KMS-11 (cell line): ENCODE measurements at regions not wholly inside any gene's neighbourhood (a gene's known extent, or its start where the extent isn't known, plus 50 kb on each side); places are given as distances from the start of the nearest gene placed in this dataset.

ENCODE experiments used
- H2AFZ ChIP-seq: fragments of 200-600 bp; sonication (generic); 2 replicates; pipeline ENCODE4 v1.6.1; 2016; ENCODE audit warnings: antibody characterized with exemption, mixed run types, low read depth
- H3K27ac ChIP-seq: fragments of 200-600 bp; sonication (generic); 2 replicates; pipeline ENCODE4 v1.6.1; 2016; ENCODE audit warnings: mild to moderate bottlenecking, mixed run types
- H3K27me3 ChIP-seq: fragments of 200-600 bp; sonication (generic); 2 replicates; pipeline ENCODE4 v1.6.1; 2017; ENCODE audit warnings: mild to moderate bottlenecking, low read depth, mixed run types, moderate library complexity; ENCODE audit not compliant: insufficient read depth
- H3K36me3 ChIP-seq: fragments of 200-600 bp; sonication (generic); 2 replicates; pipeline ENCODE4 v1.6.1; 2017; ENCODE audit warnings: mild to moderate bottlenecking, mixed run types; ENCODE audit not compliant: insufficient read depth
- H3K4me1 ChIP-seq: fragments of 200-600 bp; sonication (generic); 2 replicates; pipeline ENCODE4 v1.6.1; 2016; ENCODE audit warnings: mild to moderate bottlenecking, low read depth, mixed run types; ENCODE audit not compliant: poor library complexity, severe bottlenecking
- H3K4me2 ChIP-seq: fragments of 200-600 bp; sonication (generic); 2 replicates; pipeline ENCODE4 v1.7.0; 2016; ENCODE audit warnings: mild to moderate bottlenecking, mixed run types
- H3K4me3 ChIP-seq: fragments of 200-600 bp; sonication (generic); IDR thresholded peaks from 2 replicates; pipeline ENCODE4 v1.6.1; 2017; ENCODE audit warnings: low read depth, low read length, mixed read lengths; ENCODE audit not compliant: insufficient read depth
- H3K79me2 ChIP-seq: fragments of 200-600 bp; sonication (generic); 2 replicates; pipeline ENCODE4 v1.6.1; 2016; ENCODE audit warnings: low read depth, mixed run types; ENCODE audit not compliant: insufficient read depth
- H3K9ac ChIP-seq: fragments of 200-600 bp; sonication (generic); 2 replicates; pipeline ENCODE4 v1.6.1; 2016; ENCODE audit warnings: mild to moderate bottlenecking, mixed run types
- H4K20me1 ChIP-seq: fragments of 200-600 bp; sonication (generic); 2 replicates; pipeline ENCODE4 v1.6.1; 2016; ENCODE audit warnings: mild to moderate bottlenecking, mixed run types; ENCODE audit not compliant: insufficient read depth
- TF ChIP-seq, protein P1 (sequence below): fragments of 200-600 bp; sonication (generic); conservative IDR thresholded peaks from 2 replicates; pipeline ENCODE4 v1.6.1; 2017; ENCODE audit warnings: low read depth, mild to moderate bottlenecking, antibody characterized with exemption, low read length, moderate library complexity, mixed read lengths

DNA sequence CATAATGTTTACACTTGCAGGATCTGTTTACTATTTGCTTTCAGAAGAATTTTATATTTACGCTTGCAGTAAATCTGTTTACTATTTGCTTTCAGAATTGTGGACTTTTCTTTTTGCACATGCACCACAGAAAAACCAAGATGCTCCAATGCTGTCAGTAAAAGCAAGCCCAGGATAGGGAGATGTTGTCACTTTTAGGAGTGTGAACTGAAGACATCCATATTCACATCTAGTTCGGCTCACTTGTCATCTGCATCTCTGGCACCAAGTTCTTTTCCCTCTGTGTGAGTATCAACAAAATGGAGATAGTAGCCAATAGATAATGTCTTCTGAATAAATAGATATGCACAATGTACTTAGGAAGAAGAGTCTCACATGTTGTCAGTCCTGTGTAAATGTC lies 109.3 kb upstream of the MXRA5 start:
- H3K9ac ChIP-seq: no peak overlapping the region
- H3K27me3 ChIP-seq: no peaks in the 10 kb centered on the region
- H3K4me3 ChIP-seq: no peak overlapping the region
- no peaks in the 10 kb centered on the region for H3K36me3 ChIP-seq
- H4K20me1 ChIP-seq: no peaks in the 10 kb centered on the region
- TF ChIP-seq, protein P1, sequence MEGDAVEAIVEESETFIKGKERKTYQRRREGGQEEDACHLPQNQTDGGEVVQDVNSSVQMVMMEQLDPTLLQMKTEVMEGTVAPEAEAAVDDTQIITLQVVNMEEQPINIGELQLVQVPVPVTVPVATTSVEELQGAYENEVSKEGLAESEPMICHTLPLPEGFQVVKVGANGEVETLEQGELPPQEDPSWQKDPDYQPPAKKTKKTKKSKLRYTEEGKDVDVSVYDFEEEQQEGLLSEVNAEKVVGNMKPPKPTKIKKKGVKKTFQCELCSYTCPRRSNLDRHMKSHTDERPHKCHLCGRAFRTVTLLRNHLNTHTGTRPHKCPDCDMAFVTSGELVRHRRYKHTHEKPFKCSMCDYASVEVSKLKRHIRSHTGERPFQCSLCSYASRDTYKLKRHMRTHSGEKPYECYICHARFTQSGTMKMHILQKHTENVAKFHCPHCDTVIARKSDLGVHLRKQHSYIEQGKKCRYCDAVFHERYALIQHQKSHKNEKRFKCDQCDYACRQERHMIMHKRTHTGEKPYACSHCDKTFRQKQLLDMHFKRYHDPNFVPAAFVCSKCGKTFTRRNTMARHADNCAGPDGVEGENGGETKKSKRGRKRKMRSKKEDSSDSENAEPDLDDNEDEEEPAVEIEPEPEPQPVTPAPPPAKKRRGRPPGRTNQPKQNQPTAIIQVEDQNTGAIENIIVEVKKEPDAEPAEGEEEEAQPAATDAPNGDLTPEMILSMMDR: no peak
- H3K27ac ChIP-seq: no peak overlapping the region
- no peak overlapping the region for H3K4me2 ChIP-seq
- no peak overlapping the region for H2AFZ ChIP-seq
- no peaks in the 10 kb centered on the region for H3K79me2 ChIP-seq
- H3K4me1 ChIP-seq: no peaks in the 10 kb centered on the region

DNA sequence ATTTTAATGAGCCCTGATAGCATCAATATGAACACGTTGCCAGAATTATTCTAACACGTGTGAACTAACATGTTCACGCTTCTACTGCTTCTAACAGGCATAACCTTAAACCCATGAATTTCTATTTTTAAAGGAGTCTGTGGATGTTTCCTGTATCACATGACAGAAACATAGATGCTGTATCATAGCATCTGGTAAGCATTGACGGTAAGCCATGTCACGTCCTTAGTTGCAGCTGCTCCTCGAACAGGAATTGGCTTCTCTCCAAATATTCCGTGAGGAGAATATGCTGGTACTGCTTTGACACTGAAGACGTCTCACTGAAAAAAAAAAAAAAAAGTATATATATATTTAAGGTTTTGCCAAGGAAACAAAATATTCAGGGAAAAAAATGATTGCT lies 105.1 kb upstream of the MXRA5 start:
- no peaks in the 10 kb centered on the region for H4K20me1 ChIP-seq
- H3K27me3 ChIP-seq: no peaks in the 10 kb centered on the region
- H3K4me2 ChIP-seq: no peak overlapping the region
- H2AFZ ChIP-seq: no peak overlapping the region
- H3K9ac ChIP-seq: no peak overlapping the region
- no peaks in the 10 kb centered on the region for H3K79me2 ChIP-seq
- H3K36me3 ChIP-seq: no peaks in the 10 kb centered on the region
- TF ChIP-seq, protein P1: no peak
- no peaks in the 10 kb centered on the region for H3K4me1 ChIP-seq
- no peak overlapping the region for H3K4me3 ChIP-seq
- no peak overlapping the region for H3K27ac ChIP-seq

DNA sequence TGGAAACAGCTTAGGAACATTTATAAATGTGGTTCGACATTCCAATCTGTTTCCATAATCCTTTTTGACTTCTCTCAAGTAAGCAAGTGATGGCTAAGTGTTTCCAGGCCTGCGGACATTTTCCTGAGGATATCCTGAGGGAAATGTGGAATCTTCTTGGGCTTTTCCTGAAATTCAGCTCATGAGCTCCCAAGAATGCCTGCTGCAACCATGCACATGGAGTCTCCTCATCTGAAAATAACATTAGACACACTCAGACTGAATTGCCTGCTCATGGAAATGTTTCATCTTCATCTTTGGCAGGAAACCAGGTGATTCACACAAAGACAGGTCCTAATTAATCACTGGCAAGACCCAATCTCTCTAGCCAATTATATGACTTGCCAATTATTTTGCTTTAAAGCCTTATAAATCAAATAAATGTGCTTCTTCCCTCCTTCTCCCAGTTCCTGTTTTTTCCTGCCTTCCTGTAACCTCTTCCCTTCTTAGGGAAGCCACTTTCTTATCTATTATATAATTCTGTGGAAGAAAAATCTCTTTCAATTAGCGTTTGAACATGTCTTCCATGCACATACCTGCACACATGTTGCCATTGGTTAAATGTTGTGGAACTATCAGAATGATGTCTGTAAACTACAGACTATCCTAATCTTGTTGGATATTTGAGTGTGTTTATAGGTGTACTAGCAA lies 104.6 kb upstream of the MXRA5 start:
- H4K20me1 ChIP-seq: no peaks in the 10 kb centered on the region
- no peaks in the 10 kb centered on the region for H3K4me1 ChIP-seq
- no peaks in the 10 kb centered on the region for H3K36me3 ChIP-seq
- H3K9ac ChIP-seq: no peak overlapping the region
- no peaks in the 10 kb centered on the region for H3K27me3 ChIP-seq
- no peak overlapping the region for H3K27ac ChIP-seq
- H3K4me3 ChIP-seq: no peak overlapping the region
- TF ChIP-seq, protein P1: no peak
- H3K4me2 ChIP-seq: no peak overlapping the region
- no peaks in the 10 kb centered on the region for H3K79me2 ChIP-seq
- H2AFZ ChIP-seq: no peak overlapping the region

DNA sequence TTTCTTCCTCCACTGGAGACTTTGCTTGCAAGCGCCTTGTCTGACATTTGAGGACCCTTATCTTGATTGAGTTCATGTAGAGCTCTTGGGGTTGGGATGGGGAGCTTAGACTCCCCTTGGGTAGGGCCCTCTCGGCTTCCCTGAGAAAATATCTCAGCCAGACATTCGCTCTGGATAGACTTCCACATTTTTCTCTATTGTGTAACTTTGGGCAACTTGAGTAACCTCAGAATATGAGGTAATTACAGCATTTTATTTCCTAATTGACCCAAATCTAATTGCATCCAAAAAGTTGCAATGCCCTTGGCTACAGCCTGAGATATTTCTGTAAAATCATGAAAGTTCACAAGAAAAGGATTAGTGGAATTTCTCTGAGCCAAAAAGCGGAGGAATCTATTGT lies 102.8 kb upstream of the MXRA5 start:
- H2AFZ ChIP-seq: no peak overlapping the region
- H3K27ac ChIP-seq: no peak overlapping the region
- H3K4me1 ChIP-seq: no peaks in the 10 kb centered on the region
- no peak overlapping the region for H3K4me3 ChIP-seq
- no peaks in the 10 kb centered on the region for H3K79me2 ChIP-seq
- TF ChIP-seq, protein P1: no peak
- H3K36me3 ChIP-seq: no peaks in the 10 kb centered on the region
- no peaks in the 10 kb centered on the region for H3K27me3 ChIP-seq
- no peak overlapping the region for H3K9ac ChIP-seq
- H4K20me1 ChIP-seq: no peaks in the 10 kb centered on the region
- H3K4me2 ChIP-seq: no peak overlapping the region
